HFFc6 (cell line): ENCODE measurements at regions not wholly inside any gene's neighbourhood (a gene's known extent, or its start where the extent isn't known, plus 50 kb on each side); places are given as distances from the start of the nearest gene placed in this dataset.

ENCODE experiments used
- DNase-seq: peaks from one replicate; pipeline ENCODE4 v3.0.0-alpha.2; 2018
- H3K27ac Mint-ChIP-seq: 2 replicates; pipeline ENCODE4 v1.8.0; 2020; ENCODE audit warnings: mild to moderate bottlenecking, mixed read lengths
- H3K27me3 Mint-ChIP-seq: 2 replicates; pipeline ENCODE4 v1.8.0; 2021; ENCODE audit warnings: mild to moderate bottlenecking, moderate library complexity, mixed read lengths; ENCODE audit not compliant: insufficient read depth
- H3K36me3 Mint-ChIP-seq: 2 replicates; pipeline ENCODE4 v1.8.0; 2021; ENCODE audit warnings: low read depth, mixed read lengths
- H3K4me1 Mint-ChIP-seq: 2 replicates; pipeline ENCODE4 v1.8.0; 2020; ENCODE audit warnings: low read depth, mixed read lengths
- H3K4me3 Mint-ChIP-seq: 2 replicates; pipeline ENCODE4 v1.8.0; 2020; ENCODE audit warnings: mild to moderate bottlenecking, moderate library complexity, mixed read lengths
- H3K9me3 Mint-ChIP-seq: 2 replicates; pipeline ENCODE4 v1.8.0; 2020; ENCODE audit warnings: mild to moderate bottlenecking, mixed read lengths
- CTCF ChIP-seq: fragments of 200-600 bp; sonication (generic); IDR thresholded peaks from 2 replicates; pipeline ENCODE4 v1.5.0; 2021; ENCODE audit warnings: antibody characterized with exemption, mild to moderate bottlenecking

GRCh38 chr15:79492065-79492464 lies 59.9 kb downstream of the MINAR1 start:
- H3K36me3 Mint-ChIP-seq: no peaks in the 10 kb centered on the region
- H3K4me1 Mint-ChIP-seq: no peaks in the 10 kb centered on the region
- peaks cover 5% of the 10 kb centered on the region; the same call in 1 of the 2 replicates for H3K27me3 Mint-ChIP-seq
- no peak for DNase-seq
- no peak overlapping the region for H3K4me3 Mint-ChIP-seq
- no peak for TF ChIP-seq CTCF
- no peak overlapping the region for H3K27ac Mint-ChIP-seq
- no peaks in the 10 kb centered on the region for H3K9me3 Mint-ChIP-seq

- Mint-ChIP-seq H3K27ac (no peak overlapping the region), H3K36me3 (no peaks in the 10 kb centered on the region), H3K9me3 (no peaks in the 10 kb centered on the region), H3K4me1 (no peaks in the 10 kb centered on the region), H3K4me3 (no peak overlapping the region), H3K27me3 (peaks cover 5% of the 10 kb centered on the region; the same call in 1 of the 2 replicates)
- no peak for DNase-seq
- TF ChIP-seq CTCF: no peak
Observed at GRCh38 chr15:79494384-79494909, 62.3 kb downstream of the MINAR1 start.

GRCh38 chr15:79494963-79495755 lies 63.0 kb downstream of the MINAR1 start:
- H3K27me3 Mint-ChIP-seq: peaks cover 5% of the 10 kb centered on the region; the same call in 1 of the 2 replicates
- TF ChIP-seq CTCF: no peak
- no peaks in the 10 kb centered on the region for H3K36me3 Mint-ChIP-seq
- no peak overlapping the region for H3K27ac Mint-ChIP-seq
- DNase-seq: no peak
- H3K4me3 Mint-ChIP-seq: no peak overlapping the region
- no peaks in the 10 kb centered on the region for H3K4me1 Mint-ChIP-seq
- H3K9me3 Mint-ChIP-seq: no peaks in the 10 kb centered on the region

- H3K4me3 Mint-ChIP-seq: no peak overlapping the region
- no peak for TF ChIP-seq CTCF
- H3K9me3 Mint-ChIP-seq: no peaks in the 10 kb centered on the region
- no peaks in the 10 kb centered on the region for H3K4me1 Mint-ChIP-seq
- H3K36me3 Mint-ChIP-seq: no peaks in the 10 kb centered on the region
- peaks cover 5% of the 10 kb centered on the region; the same call in 1 of the 2 replicates for H3K27me3 Mint-ChIP-seq
- H3K27ac Mint-ChIP-seq: no peak overlapping the region
- no peak for DNase-seq
Observed at GRCh38 chr15:79495775-79496174, 63.6 kb downstream of the MINAR1 start.

GRCh38 chr15:79496838-79497237 lies 64.7 kb downstream of the MINAR1 start:
- Mint-ChIP-seq H3K27me3 (peaks cover 5% of the 10 kb centered on the region), H3K9me3 (no peaks in the 10 kb centered on the region), H3K27ac (no peak overlapping the region), H3K4me3 (no peak overlapping the region), H3K4me1 (no peaks in the 10 kb centered on the region), H3K36me3 (no peaks in the 10 kb centered on the region)
- no peak for TF ChIP-seq CTCF
- DNase-seq: no peak
